HCT116 (cell line): ENCODE measurements at regions not wholly inside any gene's neighbourhood (a gene's known extent, or its start where the extent isn't known, plus 50 kb on each side); places are given as distances from the start of the nearest gene placed in this dataset.

ENCODE experiments used
- ATAC-seq: fragments of 200-7000 bp; cut with Tn5 transposase; 2 replicates; pipeline ENCODE4 v1.9.1; 2020; ENCODE audit warnings: mild to moderate bottlenecking, moderate library complexity
- BruUV-seq: library from RNA; stranded (reverse); fragments of 400-500 nt; replicated peaks from 2 replicates; lab custom pipeline; 2021; lab: Mats Ljungman, UMichigan
- CTCF ChIA-PET: fragments of 300-600 bp; sonication (Branson Sonifier 250); formaldehyde crosslinking; loops from one replicate; lab custom pipeline; 2021; ENCODE audit warnings: antibody characterized with exemption; lab: Charles Lee
- POLR2A ChIA-PET: fragments of 300-600, 350-600 bp; sonication (Branson Sonifier 250); formaldehyde crosslinking; loops from one replicate; lab custom pipeline; 2021; ENCODE audit warnings: antibody characterized with exemption; lab: Charles Lee
- RAD21 ChIA-PET, 2 experiments: fragments of 300-600 bp; sonication (Branson Sonifier 250); formaldehyde crosslinking; loops; one replicate each; lab custom pipeline; 2023; ENCODE audit warnings: low total read pairs in 2 of 2; ENCODE audit not compliant: uncharacterized antibody in 2 of 2, unreplicated experiment in 2 of 2, low non-redundant PET in 1 of 2; lab: Charles Lee
- DNase-seq: peaks from one replicate; pipeline ENCODE4 v3.0.0-alpha.2; 2010; ENCODE audit warnings: low read depth, low spot score
- H2AFZ ChIP-seq: fragments of 200-600 bp; shearing (Covaris generic), sonication (generic); 2 replicates; pipeline ENCODE4 v1.6.1; 2017; ENCODE audit warnings: low read depth, mixed run types, mixed read lengths, antibody characterized with exemption, low read length; ENCODE audit not compliant: poor library complexity, severe bottlenecking
- H3K27ac ChIP-seq: 2 replicates; pipeline ENCODE4 v1.5.1; 2012; ENCODE audit warnings: low read depth, low read length
- H3K27me3 ChIP-seq: fragments of 200-600 bp; sonication (generic); 2 replicates; pipeline ENCODE4 v1.6.1; 2016; ENCODE audit warnings: mixed run types, low read length, mixed read lengths; ENCODE audit not compliant: insufficient read depth
- H3K36me3 ChIP-seq, 2 experiments: fragments of 200-500 bp in 1 of 2; fragments of 200-600 bp in 1 of 2; sonication (Bioruptor generic) in 1 of 2; sonication (generic) in 1 of 2; 2 replicates each; pipeline versions ENCODE4 v1.5.1 to v1.6.1; 2014 to 2016; ENCODE audit warnings: low read length in 2 of 2, inconsistent platforms in 1 of 2, mixed read lengths in 1 of 2, mixed run types in 1 of 2; ENCODE audit not compliant: insufficient read depth in 2 of 2, control insufficient read depth in 1 of 2
- H3K4me1 ChIP-seq, 2 experiments: fragments of 200-600 bp in 1 of 2; sonication (generic) in 1 of 2; 2 replicates each; pipeline versions ENCODE4 v1.5.1 to v1.6.1; 2012 to 2017; ENCODE audit warnings: low read length in 2 of 2, inconsistent platforms in 1 of 2, mild to moderate bottlenecking in 1 of 2, mixed read lengths in 1 of 2, mixed run types in 1 of 2, moderate library complexity in 1 of 2; ENCODE audit not compliant: insufficient read depth in 2 of 2, control insufficient read depth in 1 of 2
- H3K4me2 ChIP-seq: fragments of 200-600 bp; sonication (generic); 2 replicates; pipeline ENCODE4 v1.6.1; 2017; ENCODE audit warnings: mixed run types, low read length, mixed read lengths
- H3K4me3 ChIP-seq, 2 experiments: fragments of 200-600 bp in 1 of 2; sonication (generic) in 1 of 2; replicated peaks in 1 of 2; 2 replicates each; pipeline ENCODE4 v1.5.1; 2011 to 2016; ENCODE audit warnings: low read length in 2 of 2, control low read depth in 1 of 2, low read depth in 1 of 2, mild to moderate bottlenecking in 1 of 2, mixed read lengths in 1 of 2, mixed run types in 1 of 2
- H3K79me2 ChIP-seq: fragments of 200-600 bp; sonication (generic); 2 replicates; pipeline ENCODE4 v1.6.1; 2017; ENCODE audit warnings: mild to moderate bottlenecking, mixed run types, low read length, moderate library complexity, mixed read lengths; ENCODE audit not compliant: insufficient read depth
- H3K9ac ChIP-seq: fragments of 200-600 bp; sonication (generic); 2 replicates; pipeline ENCODE4 v1.6.1; 2016; ENCODE audit warnings: low read length, mixed read lengths
- H3K9me2 ChIP-seq: fragments of 200-600 bp; sonication (generic), shearing (Covaris generic); 2 replicates; pipeline ENCODE4 v1.6.1; 2017; ENCODE audit warnings: mixed run types, mild to moderate bottlenecking, moderate library complexity; ENCODE audit not compliant: insufficient read depth
- H3K9me3 ChIP-seq, 2 experiments: fragments of 200-500 bp in 1 of 2; fragments of 200-600 bp in 1 of 2; sonication (Bioruptor generic) in 1 of 2; sonication (generic) in 1 of 2; 2 replicates each; pipeline ENCODE4 v1.6.1; 2014 to 2017; ENCODE audit warnings: low read length in 2 of 2, mixed read lengths in 2 of 2, inconsistent platforms in 1 of 2, low read depth in 1 of 2, mild to moderate bottlenecking in 1 of 2, mixed run types in 1 of 2, moderate library complexity in 1 of 2; ENCODE audit not compliant: control insufficient read depth in 1 of 2, insufficient read depth in 1 of 2
- H4K20me1 ChIP-seq: fragments of 200-600 bp; sonication (generic), shearing (Covaris generic); 2 replicates; pipeline ENCODE4 v1.6.1; 2017; ENCODE audit warnings: mixed run types, mild to moderate bottlenecking, moderate library complexity; ENCODE audit not compliant: insufficient read depth
- CBX3 ChIP-seq: IDR thresholded peaks from 2 replicates; pipeline ENCODE4 v1.6.1; 2012; ENCODE audit warnings: low read depth
- ELF1 ChIP-seq: IDR thresholded peaks from 2 replicates; pipeline ENCODE4 v1.6.1; 2012; ENCODE audit warnings: low read depth, borderline replicate concordance
- EZH2phosphoT487 ChIP-seq: fragments of 200-600 bp; IDR thresholded peaks from 2 replicates; pipeline ENCODE4 v1.6.1; 2018; ENCODE audit warnings: antibody characterized with exemption, borderline replicate concordance
- FOSL1 ChIP-seq: IDR thresholded peaks from 2 replicates; pipeline ENCODE4 v1.6.1; 2012; ENCODE audit warnings: low read depth
- RAD21 ChIP-seq: IDR thresholded peaks from 2 replicates; pipeline ENCODE4 v1.6.1; 2012; ENCODE audit warnings: low read depth, mild to moderate bottlenecking
- ZFX ChIP-seq: fragments of 450-650 bp; IDR thresholded peaks from 2 replicates; pipeline ENCODE4 v1.6.1; 2017
- intact Hi-C: fragments of 100-400 bp; cut with micrococcal nuclease; formaldehyde crosslinking; loops from 2 replicates; pipeline ENCODE4 v1.10.0; 2022
- TF ChIP-seq, protein P1 (sequence below): IDR thresholded peaks from 2 replicates; pipeline ENCODE4 v1.6.1; 2011; ENCODE audit warnings: mild to moderate bottlenecking, low read length, moderate library complexity; ENCODE audit not compliant: insufficient replicate concordance; ENCODE audit errors: extremely low read depth
- TF ChIP-seq, protein P2 (sequence below), 3 experiments: fragments of 200-600 bp in 1 of 3; sonication (generic) in 1 of 3; IDR thresholded peaks in 2 of 3; conservative IDR thresholded peaks in 1 of 3; 2 replicates each; pipeline ENCODE4 v1.5.1; 2012 to 2017; ENCODE audit warnings: low read depth in 2 of 3, low read length in 2 of 3, antibody characterized with exemption in 1 of 3, borderline replicate concordance in 1 of 3, control low read depth in 1 of 3, mild to moderate bottlenecking in 1 of 3, mixed read lengths in 1 of 3, mixed run types in 1 of 3, moderate library complexity in 1 of 3; ENCODE audit not compliant: insufficient read depth in 1 of 3
- TF ChIP-seq, protein P3 (sequence below): IDR thresholded peaks from 2 replicates; pipeline ENCODE4 v1.6.1; 2012

GRCh38 chr3:154718053-154718452, 288.1 kb upstream of the GPR149 start:
- intact Hi-C loops: no loop called here
- Histone ChIP-seq H3K4me2 (no peak overlapping the region), H3K4me1 (no peaks in the 10 kb centered on the region), H3K27ac (no peak overlapping the region), H3K27me3 (no peaks in the 10 kb centered on the region), H3K9ac (no peak overlapping the region), H4K20me1 (no peaks in the 10 kb centered on the region), H3K79me2 (no peaks in the 10 kb centered on the region), H3K9me3 (no peaks in the 10 kb centered on the region), H3K9me2 (no peaks in the 10 kb centered on the region), H3K4me3 (no peak overlapping the region), H3K36me3 (no peaks in the 10 kb centered on the region), H2AFZ (no peak overlapping the region)
- BruUV-seq: no TSS peak
- no peak for DNase-seq
- no peak for ATAC-seq
- TF ChIP-seq ELF1 (no peak), RAD21 (no peak), EZH2phosphoT487 (no peak), ZFX (no peak), FOSL1 (no peak), CBX3 (no peak)
- TF ChIP-seq, protein P1, sequence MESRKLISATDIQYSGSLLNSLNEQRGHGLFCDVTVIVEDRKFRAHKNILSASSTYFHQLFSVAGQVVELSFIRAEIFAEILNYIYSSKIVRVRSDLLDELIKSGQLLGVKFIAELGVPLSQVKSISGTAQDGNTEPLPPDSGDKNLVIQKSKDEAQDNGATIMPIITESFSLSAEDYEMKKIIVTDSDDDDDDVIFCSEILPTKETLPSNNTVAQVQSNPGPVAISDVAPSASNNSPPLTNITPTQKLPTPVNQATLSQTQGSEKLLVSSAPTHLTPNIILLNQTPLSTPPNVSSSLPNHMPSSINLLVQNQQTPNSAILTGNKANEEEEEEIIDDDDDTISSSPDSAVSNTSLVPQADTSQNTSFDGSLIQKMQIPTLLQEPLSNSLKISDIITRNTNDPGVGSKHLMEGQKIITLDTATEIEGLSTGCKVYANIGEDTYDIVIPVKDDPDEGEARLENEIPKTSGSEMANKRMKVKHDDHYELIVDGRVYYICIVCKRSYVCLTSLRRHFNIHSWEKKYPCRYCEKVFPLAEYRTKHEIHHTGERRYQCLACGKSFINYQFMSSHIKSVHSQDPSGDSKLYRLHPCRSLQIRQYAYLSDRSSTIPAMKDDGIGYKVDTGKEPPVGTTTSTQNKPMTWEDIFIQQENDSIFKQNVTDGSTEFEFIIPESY: no peak
- TF ChIP-seq, protein P2, sequence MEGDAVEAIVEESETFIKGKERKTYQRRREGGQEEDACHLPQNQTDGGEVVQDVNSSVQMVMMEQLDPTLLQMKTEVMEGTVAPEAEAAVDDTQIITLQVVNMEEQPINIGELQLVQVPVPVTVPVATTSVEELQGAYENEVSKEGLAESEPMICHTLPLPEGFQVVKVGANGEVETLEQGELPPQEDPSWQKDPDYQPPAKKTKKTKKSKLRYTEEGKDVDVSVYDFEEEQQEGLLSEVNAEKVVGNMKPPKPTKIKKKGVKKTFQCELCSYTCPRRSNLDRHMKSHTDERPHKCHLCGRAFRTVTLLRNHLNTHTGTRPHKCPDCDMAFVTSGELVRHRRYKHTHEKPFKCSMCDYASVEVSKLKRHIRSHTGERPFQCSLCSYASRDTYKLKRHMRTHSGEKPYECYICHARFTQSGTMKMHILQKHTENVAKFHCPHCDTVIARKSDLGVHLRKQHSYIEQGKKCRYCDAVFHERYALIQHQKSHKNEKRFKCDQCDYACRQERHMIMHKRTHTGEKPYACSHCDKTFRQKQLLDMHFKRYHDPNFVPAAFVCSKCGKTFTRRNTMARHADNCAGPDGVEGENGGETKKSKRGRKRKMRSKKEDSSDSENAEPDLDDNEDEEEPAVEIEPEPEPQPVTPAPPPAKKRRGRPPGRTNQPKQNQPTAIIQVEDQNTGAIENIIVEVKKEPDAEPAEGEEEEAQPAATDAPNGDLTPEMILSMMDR (IDR thresholded peaks at IDR 0.05 in 2 of 3, conservative IDR thresholded peaks at IDR 0.05 in 1 of 3; ENCODE audit: borderline replicate concordance in 1 of 3, insufficient read depth in 1 of 3, low read depth in 2 of 3, low read length in 2 of 3): no peak
- TF ChIP-seq, protein P3, sequence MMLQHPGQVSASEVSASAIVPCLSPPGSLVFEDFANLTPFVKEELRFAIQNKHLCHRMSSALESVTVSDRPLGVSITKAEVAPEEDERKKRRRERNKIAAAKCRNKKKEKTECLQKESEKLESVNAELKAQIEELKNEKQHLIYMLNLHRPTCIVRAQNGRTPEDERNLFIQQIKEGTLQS: no peak
- POLR2A ChIA-PET: no interaction called here
- RAD21 ChIA-PET: no interaction called here
- CTCF ChIA-PET: no interaction called here
